Superior temporal gyrus (tissue), 1 donor: ENCODE measurements at regions not wholly inside any gene's neighbourhood (a gene's known extent, or its start where the extent isn't known, plus 50 kb on each side); places are given as distances from the start of the nearest gene placed in this dataset.

Experiments used
- DNase-seq: peaks from one replicate; pipeline ENCODE4 v3.0.0-alpha.2; 2016; ENCODE audit errors: extremely low spot score

GRCh38 chr12:77299910-77300669 is 234.7 kb upstream of the E2F7 start:
- no peak for DNase-seq

GRCh38 chr12:77299001-77299400 is 233.6 kb upstream of the E2F7 start:
- no peak for DNase-seq

DNA sequence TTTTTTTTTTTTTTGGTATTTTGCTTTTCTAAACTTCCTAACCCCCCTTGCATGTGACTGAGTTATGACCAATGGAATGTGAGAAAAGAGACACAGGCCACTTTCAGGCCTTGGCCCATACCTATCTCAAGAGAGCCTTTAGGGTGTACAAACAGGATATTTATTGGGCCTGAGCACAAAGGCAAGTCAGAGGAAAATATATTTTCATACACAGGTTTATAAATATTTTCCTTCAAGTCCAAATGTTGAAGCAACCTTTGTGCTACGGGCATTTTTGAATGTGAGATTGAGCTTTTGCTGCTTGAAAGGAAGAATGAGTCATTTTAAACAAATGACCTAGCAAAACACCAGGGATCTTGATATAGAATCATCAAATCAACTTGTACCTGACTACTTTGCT is 228.6 kb upstream of the E2F7 start:
- DNase-seq: no peak

GRCh38 chr12:77274926-77275325 is 209.6 kb upstream of the E2F7 start:
- no peak for DNase-seq

GRCh38 chr12:77273898-77274297 is 208.5 kb upstream of the E2F7 start:
- DNase-seq: no peak

GRCh38 chr12:77256956-77257355 is 191.6 kb upstream of the E2F7 start:
- no peak for DNase-seq

DNA sequence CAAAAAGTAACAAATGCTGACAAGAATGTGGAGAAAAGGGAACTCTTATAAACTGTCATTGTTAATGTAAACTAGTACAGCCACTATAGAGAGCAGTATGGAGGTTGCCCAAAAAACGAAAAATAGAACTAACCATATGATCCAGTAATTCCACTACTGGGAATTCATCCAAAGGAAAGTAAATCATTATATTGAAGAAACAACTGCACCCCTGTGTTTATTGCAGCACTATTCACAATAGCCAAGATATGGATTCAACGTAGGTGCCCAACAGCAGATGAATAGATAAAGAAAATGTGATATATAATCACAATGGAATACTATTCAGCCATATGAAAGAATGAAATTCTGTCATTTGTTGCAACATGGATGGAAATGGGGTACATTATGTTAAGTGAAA is 188.0 kb upstream of the E2F7 start:
- no peak for DNase-seq

DNA sequence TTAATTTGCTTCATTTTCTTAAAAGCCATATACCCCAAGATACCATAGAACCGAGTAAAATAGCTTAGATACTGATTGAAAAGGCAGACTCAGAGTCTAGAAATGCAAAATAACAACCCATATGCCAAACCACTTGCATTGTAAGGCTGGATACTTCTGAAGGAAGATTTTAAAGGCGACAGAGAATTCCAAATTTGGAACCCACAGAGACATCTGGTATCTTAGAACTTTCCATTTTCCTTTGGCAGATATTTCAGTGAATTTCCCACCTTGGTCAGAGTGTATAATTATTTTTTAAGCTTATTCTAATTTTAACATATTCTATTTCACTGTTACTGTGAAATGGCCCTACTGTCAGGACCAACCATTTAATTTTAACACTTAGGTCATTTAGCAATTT is 186.4 kb upstream of the E2F7 start:
- DNase-seq: peak; percentile 68

- DNase-seq: no peak
Observed at GRCh38 chr12:77249892-77250291, 184.5 kb upstream of the E2F7 start.

GRCh38 chr12:77248036-77248435 is 182.7 kb upstream of the E2F7 start:
- DNase-seq: no peak

- no peak for DNase-seq
Observed at GRCh38 chr12:77247542-77247941, 182.2 kb upstream of the E2F7 start.

DNA sequence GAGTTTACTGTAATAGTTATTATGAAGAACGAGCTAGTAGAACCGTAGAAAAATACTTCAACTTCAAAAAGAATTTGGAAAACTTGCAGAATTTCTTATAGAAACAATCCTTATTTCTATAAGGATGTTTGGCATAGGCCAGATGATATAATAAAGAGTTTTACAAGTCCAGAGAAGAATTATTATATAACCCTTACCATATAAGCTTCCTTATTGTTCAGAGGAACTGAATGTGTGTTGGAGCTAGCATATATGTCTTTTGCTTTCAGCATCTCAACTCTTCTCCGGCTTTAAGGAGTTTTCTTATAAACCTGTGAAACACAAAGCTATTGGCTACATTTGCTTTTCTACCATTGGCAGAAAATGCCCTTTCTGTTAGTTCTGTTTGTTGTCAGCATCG is 178.0 kb upstream of the E2F7 start:
- DNase-seq: no peak

GRCh38 chr12:77239617-77240016 is 174.2 kb upstream of the E2F7 start:
- no peak for DNase-seq

GRCh38 chr12:77238335-77238734 is 173.0 kb upstream of the E2F7 start:
- DNase-seq: no peak

- DNase-seq: no peak
Observed at GRCh38 chr12:77237896-77238295, 172.5 kb upstream of the E2F7 start.

DNA sequence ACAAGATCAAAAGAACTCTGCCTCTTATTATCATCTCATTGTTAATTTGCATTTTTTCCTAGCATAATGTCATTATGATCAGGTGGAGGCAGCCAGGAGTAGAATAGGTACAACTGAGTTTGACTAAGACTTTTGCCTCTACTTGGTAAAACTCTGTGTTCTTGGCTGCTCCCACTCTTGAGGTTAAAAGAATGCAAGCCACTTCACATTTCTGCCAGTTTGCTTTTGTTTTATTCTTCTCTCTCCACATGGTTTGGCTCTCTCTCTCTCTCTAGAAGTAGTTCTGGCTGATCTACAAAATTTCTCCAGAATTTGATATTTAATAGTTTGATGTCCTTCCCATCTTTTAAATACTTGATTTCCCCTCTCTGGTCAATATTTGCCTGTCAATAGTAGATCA is 170.7 kb upstream of the E2F7 start:
- no peak for DNase-seq

DNA sequence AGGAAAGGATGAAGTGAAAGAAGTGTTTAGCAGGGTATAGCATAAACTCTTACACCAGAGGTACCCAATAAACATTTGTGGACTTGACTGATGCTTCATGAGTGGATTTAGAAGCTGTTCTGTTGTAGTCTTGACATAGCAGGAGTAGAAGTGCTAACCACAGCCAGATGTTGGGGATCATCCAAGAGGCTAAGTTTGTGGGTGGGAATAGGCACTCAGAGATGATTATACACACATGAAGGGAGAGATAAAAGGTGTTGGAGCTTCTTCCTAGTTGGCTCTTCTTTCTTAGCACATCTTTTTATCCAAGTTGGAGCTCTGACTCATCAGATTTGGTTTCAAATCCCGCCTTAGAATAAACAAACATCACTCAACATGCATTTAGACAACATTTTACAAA is 166.7 kb upstream of the E2F7 start:
- no peak for DNase-seq

DNA sequence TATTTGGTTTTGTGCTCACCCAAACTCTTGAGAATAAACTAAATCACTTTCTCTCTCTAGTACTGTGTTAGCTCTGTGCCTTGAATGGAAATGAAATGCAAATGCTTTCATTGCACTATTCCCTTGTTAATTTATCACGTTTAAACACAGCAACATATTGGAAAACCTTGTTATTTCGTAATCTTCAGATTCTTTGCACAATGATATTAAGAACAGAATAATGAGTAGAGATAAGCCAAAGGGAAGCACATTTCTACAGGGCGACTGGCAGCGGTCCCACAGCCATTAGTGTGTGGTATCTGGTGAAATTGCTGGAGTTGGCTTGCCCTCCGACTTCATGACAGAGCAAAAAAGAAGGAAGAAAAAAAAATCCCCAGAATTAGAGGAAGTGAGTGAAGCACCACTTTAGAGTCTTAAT is 166.1 kb upstream of the E2F7 start:
- DNase-seq: no peak

GRCh38 chr12:77229640-77230442 is 164.5 kb upstream of the E2F7 start:
- no peak for DNase-seq

DNA sequence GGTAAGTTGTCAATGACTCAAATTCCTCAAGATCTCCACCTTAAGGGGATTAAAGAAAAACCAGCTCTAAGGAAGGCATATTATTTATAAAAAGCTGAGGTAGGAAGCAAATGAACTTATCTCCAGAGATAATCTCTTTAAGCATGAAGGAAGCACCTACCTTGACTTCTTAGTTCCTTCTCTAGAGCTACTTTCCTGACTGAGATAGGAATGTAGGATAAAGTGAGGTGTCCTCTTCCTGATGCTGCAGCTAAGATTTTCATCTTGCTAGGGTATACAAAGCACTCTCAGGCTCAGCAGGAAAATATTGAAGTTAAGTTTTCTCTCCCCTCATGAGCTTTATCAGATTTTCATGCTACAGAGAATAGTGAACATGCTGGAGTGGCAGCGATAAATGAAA is 163.0 kb upstream of the E2F7 start:
- DNase-seq: no peak

DNA sequence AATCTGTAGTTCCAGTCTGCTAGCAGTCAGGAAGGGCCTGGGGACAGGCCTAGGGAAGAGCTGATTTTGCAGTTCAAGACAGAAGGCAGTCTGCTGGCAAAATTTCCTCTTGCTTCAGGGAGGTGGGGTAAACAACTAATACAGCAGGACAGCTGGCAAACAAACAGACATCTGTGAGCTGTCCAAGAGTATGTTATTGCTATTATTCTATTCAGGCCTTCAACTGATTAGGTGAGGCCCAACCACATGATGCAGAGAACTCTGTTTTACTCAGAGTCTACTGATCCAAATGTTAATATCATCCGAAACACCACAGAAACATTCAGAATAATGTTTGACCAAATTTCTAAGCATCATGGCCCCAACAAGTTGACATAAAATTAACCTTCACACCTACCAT is 161.0 kb upstream of the E2F7 start:
- DNase-seq: no peak

DNA sequence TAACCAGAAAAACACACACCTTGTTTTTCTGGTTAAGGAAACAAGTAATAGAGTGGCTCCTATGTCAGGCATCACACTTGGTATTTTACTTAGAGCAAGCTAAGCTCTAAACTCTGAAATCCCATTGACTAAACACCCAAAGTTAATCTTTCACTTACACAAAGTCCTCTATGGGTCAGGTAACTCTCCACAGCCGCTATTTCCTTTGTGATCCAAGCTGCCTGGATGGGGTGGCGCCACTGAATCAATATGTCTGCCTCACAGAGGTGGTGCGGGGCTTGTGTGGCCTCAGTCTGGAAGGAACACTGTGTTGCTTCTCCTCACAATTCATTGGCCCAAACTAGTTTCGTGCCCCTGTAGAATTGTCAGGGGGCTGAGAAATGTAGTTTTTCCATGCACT is 160.0 kb upstream of the E2F7 start:
- no peak for DNase-seq

- DNase-seq: no peak
Observed at GRCh38 chr12:77224346-77224745, 159.0 kb upstream of the E2F7 start.
